ENCODE measurements at regions not wholly inside any gene's neighbourhood (a gene's known extent, or its start where the extent isn't known, plus 50 kb on each side); places are given as distances from the start of the nearest gene placed in this dataset.

DNA sequence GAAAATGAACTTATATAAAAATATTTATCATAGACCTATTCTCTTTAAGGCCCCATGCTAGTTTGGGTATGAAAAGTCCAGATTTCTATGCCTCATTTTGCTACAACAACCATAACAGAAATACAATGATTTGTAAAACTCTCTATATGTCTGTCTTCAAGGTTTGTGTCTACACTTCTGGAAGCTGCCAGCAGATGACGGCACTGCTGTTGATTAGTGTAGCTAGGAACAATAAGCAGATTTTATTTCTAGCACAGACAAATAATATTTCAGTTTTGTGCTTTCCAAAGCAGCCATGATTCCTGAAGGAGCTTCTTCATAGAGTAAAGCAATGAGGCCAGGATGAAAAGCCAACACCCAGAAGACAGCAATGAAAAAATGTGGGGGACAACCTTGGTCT, 779.6 kb upstream of the ADGRL2 start:
- TF ChIP-seq CHD4 (IDR thresholded peaks at IDR 0.05; ENCODE audit: borderline replicate concordance, low read length) (no peak), PITX1 (CRISPR knock-in tag; IDR thresholded peaks at IDR 0.05) (no peak), ZFY (CRISPR knock-in tag; IDR thresholded peaks at IDR 0.05) (no peak), SP1 (IDR thresholded peaks at IDR 0.05) (no peak), SP1 (CRISPR knock-in tag; IDR thresholded peaks at IDR 0.05) (no peak), ZNF775 (CRISPR knock-in tag; IDR thresholded peaks at IDR 0.05; ENCODE audit: borderline replicate concordance) (no peak), CBFB (CRISPR knock-in tag; IDR thresholded peaks at IDR 0.05) (no peak), TCF12 (IDR thresholded peaks at IDR 0.05) (no peak), TCF12 (CRISPR knock-in tag; IDR thresholded peaks at IDR 0.05) (no peak), JUN (CRISPR knock-in tag; IDR thresholded peaks at IDR 0.05) (no peak)
- TF ChIP-seq, protein P1, sequence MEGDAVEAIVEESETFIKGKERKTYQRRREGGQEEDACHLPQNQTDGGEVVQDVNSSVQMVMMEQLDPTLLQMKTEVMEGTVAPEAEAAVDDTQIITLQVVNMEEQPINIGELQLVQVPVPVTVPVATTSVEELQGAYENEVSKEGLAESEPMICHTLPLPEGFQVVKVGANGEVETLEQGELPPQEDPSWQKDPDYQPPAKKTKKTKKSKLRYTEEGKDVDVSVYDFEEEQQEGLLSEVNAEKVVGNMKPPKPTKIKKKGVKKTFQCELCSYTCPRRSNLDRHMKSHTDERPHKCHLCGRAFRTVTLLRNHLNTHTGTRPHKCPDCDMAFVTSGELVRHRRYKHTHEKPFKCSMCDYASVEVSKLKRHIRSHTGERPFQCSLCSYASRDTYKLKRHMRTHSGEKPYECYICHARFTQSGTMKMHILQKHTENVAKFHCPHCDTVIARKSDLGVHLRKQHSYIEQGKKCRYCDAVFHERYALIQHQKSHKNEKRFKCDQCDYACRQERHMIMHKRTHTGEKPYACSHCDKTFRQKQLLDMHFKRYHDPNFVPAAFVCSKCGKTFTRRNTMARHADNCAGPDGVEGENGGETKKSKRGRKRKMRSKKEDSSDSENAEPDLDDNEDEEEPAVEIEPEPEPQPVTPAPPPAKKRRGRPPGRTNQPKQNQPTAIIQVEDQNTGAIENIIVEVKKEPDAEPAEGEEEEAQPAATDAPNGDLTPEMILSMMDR (CRISPR knock-in tag; IDR thresholded peaks at IDR 0.05): no peak

Data from HepG2 (cell line).